ENCODE measurements at regions not wholly inside any gene's neighbourhood (a gene's known extent, or its start where the extent isn't known, plus 50 kb on each side); places are given as distances from the start of the nearest gene placed in this dataset.

DNA sequence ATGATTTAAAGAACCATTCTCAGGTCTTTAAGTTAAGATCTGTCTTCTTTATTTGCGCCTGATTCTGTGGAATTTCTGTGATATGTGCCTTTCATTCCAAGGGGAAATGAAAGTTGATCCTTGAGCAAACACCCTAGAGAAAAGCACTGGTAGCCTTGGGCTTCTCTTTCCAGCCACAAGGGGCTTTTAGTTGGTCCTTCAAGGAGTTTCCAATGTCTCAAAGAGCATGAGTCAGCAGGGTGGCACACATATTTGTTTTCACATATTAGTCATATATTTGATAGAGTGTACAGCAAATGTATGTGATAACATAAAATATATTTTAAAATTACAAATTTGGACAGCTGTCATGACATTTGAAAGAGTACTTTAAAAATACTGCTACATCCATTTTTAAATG, 339.5 kb downstream of the TXNL1 start:
- no peak overlapping the region for H3K4me3 ChIP-seq (ENCODE audit: low read length in 3 of 3)

GRCh38 chr18:56296381-56296780, 342.0 kb downstream of the TXNL1 start:
- H3K9ac ChIP-seq (ENCODE audit: low read depth in 1 of 3, low read length in 3 of 3): no peak overlapping the region
- no peaks in the 10 kb centered on the region for H3K9me3 ChIP-seq (ENCODE audit: control insufficient read depth in 3 of 3, low read length in 3 of 3)
- no peak overlapping the region for H3K27ac ChIP-seq (ENCODE audit: low read depth, low read length)
- no peaks in the 10 kb centered on the region for H3K27me3 ChIP-seq (ENCODE audit: control insufficient read depth in 3 of 3, insufficient read depth in 3 of 3, low read length in 3 of 3)
- no peaks in the 10 kb centered on the region for H3K36me3 ChIP-seq (ENCODE audit: control insufficient read depth in 3 of 3, insufficient read depth in 3 of 3, low read length in 3 of 3)
- no peaks in the 10 kb centered on the region for H3K4me1 ChIP-seq (ENCODE audit: control insufficient read depth in 3 of 3, insufficient read depth in 3 of 3, low read length in 3 of 3)
- H3K4me3 ChIP-seq (ENCODE audit: low read length in 3 of 3): no peak overlapping the region

More for the DNA sequence above, 339.5 kb downstream of the TXNL1 start:
- Histone ChIP-seq H3K9ac (ENCODE audit: low read depth in 1 of 3, low read length in 3 of 3) (no peak overlapping the region), H3K36me3 (ENCODE audit: control insufficient read depth in 3 of 3, insufficient read depth in 3 of 3, low read length in 3 of 3) (no peaks in the 10 kb centered on the region), H3K27ac (ENCODE audit: low read depth, low read length) (no peak overlapping the region), H3K9me3 (ENCODE audit: control insufficient read depth in 3 of 3, low read length in 3 of 3) (no peaks in the 10 kb centered on the region), H3K27me3 (ENCODE audit: control insufficient read depth in 3 of 3, insufficient read depth in 3 of 3, low read length in 3 of 3) (no peaks in the 10 kb centered on the region), H3K4me1 (ENCODE audit: control insufficient read depth in 3 of 3, insufficient read depth in 3 of 3, low read length in 3 of 3) (no peaks in the 10 kb centered on the region)

DNA sequence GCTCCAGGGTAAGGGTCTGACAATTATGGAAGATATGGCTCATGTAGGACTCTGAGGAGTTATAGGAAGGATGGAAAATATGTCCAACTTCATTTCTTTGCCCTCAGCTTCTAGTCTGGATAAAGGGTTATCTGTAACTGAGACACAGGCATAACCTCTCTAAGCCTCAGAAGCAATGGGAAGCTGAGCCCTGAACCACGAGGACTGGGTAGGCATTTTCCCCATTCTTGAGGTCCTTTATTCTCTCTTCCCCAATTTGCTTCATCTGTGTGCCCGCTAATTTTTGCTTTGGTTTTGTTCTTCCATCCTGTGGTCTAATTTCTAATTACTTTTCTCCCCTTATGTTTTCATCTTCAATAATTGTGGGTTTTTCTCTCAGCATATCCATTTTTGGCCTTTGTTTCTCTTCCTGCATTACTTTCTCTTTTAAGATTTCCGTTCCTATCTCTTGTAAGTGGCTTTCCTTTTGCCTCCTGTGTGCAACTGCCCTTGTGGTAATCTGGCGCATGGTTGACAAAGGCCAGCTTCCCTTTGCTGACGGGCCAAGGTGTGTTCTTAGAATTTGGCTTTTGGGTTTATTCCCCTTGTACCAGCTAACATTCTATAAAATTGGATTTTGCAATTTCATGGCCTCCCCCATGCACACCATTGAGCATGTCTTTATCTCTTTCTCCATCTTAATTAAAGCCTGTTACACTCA, 343.8 kb downstream of the TXNL1 start:
- H3K9me3 ChIP-seq (ENCODE audit: control insufficient read depth in 3 of 3, low read length in 3 of 3): no peaks in the 10 kb centered on the region
- H3K4me3 ChIP-seq (ENCODE audit: low read length in 3 of 3): no peak overlapping the region
- H3K27ac ChIP-seq (ENCODE audit: low read depth, low read length): no peak overlapping the region
- H3K9ac ChIP-seq (ENCODE audit: low read depth in 1 of 3, low read length in 3 of 3): no peak overlapping the region
- H3K27me3 ChIP-seq (ENCODE audit: control insufficient read depth in 3 of 3, insufficient read depth in 3 of 3, low read length in 3 of 3): no peaks in the 10 kb centered on the region
- H3K36me3 ChIP-seq (ENCODE audit: control insufficient read depth in 3 of 3, insufficient read depth in 3 of 3, low read length in 3 of 3): no peaks in the 10 kb centered on the region
- no peaks in the 10 kb centered on the region for H3K4me1 ChIP-seq (ENCODE audit: control insufficient read depth in 3 of 3, insufficient read depth in 3 of 3, low read length in 3 of 3)

DNA sequence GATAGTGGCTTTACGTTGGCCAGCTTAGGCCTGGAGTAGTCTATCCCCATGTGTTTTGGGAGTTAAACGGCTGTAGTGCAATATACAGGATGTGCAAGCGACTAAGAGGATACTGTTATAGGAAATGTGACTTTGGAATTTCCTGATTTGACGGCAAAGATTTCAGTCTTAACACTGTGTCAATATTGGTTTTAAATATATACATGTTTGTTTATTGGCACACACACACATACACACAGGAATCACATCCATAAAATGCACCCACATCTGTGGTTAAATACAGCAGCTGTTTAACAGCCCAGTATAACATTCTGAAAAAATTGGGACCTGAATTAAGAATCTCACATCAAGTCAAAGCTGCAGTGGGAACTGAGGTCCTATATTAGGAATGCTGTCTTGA, 347.1 kb downstream of the TXNL1 start:
- Histone ChIP-seq H3K27me3 (ENCODE audit: control insufficient read depth in 3 of 3, insufficient read depth in 3 of 3, low read length in 3 of 3) (no peaks in the 10 kb centered on the region), H3K9me3 (ENCODE audit: control insufficient read depth in 3 of 3, low read length in 3 of 3) (no peaks in the 10 kb centered on the region), H3K36me3 (ENCODE audit: control insufficient read depth in 3 of 3, insufficient read depth in 3 of 3, low read length in 3 of 3) (no peaks in the 10 kb centered on the region), H3K27ac (ENCODE audit: low read depth, low read length) (no peak overlapping the region), H3K4me1 (ENCODE audit: control insufficient read depth in 3 of 3, insufficient read depth in 3 of 3, low read length in 3 of 3) (no peaks in the 10 kb centered on the region), H3K4me3 (ENCODE audit: low read length in 3 of 3) (no peak overlapping the region), H3K9ac (ENCODE audit: low read depth in 1 of 3, low read length in 3 of 3) (no peak overlapping the region)

- Histone ChIP-seq H3K9me3 (ENCODE audit: control insufficient read depth in 3 of 3, low read length in 3 of 3) (no peaks in the 10 kb centered on the region), H3K27ac (ENCODE audit: low read depth, low read length) (no peak overlapping the region), H3K27me3 (ENCODE audit: control insufficient read depth in 3 of 3, insufficient read depth in 3 of 3, low read length in 3 of 3) (no peaks in the 10 kb centered on the region), H3K9ac (ENCODE audit: low read depth in 1 of 3, low read length in 3 of 3) (no peak overlapping the region), H3K4me1 (ENCODE audit: control insufficient read depth in 3 of 3, insufficient read depth in 3 of 3, low read length in 3 of 3) (no peaks in the 10 kb centered on the region), H3K36me3 (ENCODE audit: control insufficient read depth in 3 of 3, insufficient read depth in 3 of 3, low read length in 3 of 3) (no peaks in the 10 kb centered on the region), H3K4me3 (ENCODE audit: low read length in 3 of 3) (no peak overlapping the region)
These were observed 349.0 kb downstream of the TXNL1 start for GRCh38 chr18:56289381-56289780.

- Histone ChIP-seq H3K36me3 (ENCODE audit: control insufficient read depth in 3 of 3, insufficient read depth in 3 of 3, low read length in 3 of 3) (no peaks in the 10 kb centered on the region), H3K4me1 (ENCODE audit: control insufficient read depth in 3 of 3, insufficient read depth in 3 of 3, low read length in 3 of 3) (no peaks in the 10 kb centered on the region), H3K4me3 (ENCODE audit: low read length in 3 of 3) (no peak overlapping the region), H3K9me3 (ENCODE audit: control insufficient read depth in 3 of 3, low read length in 3 of 3) (no peaks in the 10 kb centered on the region), H3K27me3 (ENCODE audit: control insufficient read depth in 3 of 3, insufficient read depth in 3 of 3, low read length in 3 of 3) (no peaks in the 10 kb centered on the region), H3K27ac (ENCODE audit: low read depth, low read length) (no peak overlapping the region), H3K9ac (ENCODE audit: low read depth in 1 of 3, low read length in 3 of 3) (no peak overlapping the region)
These were observed 351.5 kb downstream of the TXNL1 start for GRCh38 chr18:56286775-56287325.

- Histone ChIP-seq H3K4me1 (ENCODE audit: control insufficient read depth in 3 of 3, insufficient read depth in 3 of 3, low read length in 3 of 3) (no peaks in the 10 kb centered on the region), H3K36me3 (ENCODE audit: control insufficient read depth in 3 of 3, insufficient read depth in 3 of 3, low read length in 3 of 3) (no peaks in the 10 kb centered on the region), H3K27me3 (ENCODE audit: control insufficient read depth in 3 of 3, insufficient read depth in 3 of 3, low read length in 3 of 3) (no peaks in the 10 kb centered on the region), H3K9ac (ENCODE audit: low read depth in 1 of 3, low read length in 3 of 3) (no peak overlapping the region), H3K4me3 (ENCODE audit: low read length in 3 of 3) (no peak overlapping the region), H3K9me3 (ENCODE audit: control insufficient read depth in 3 of 3, low read length in 3 of 3) (no peaks in the 10 kb centered on the region), H3K27ac (ENCODE audit: low read depth, low read length) (no peak overlapping the region)
These were observed 352.9 kb downstream of the TXNL1 start for GRCh38 chr18:56285387-56286065.

- H3K27ac ChIP-seq (ENCODE audit: low read depth, low read length): no peak overlapping the region
- no peak overlapping the region for H3K9ac ChIP-seq (ENCODE audit: low read depth in 1 of 3, low read length in 3 of 3)
- H3K4me1 ChIP-seq (ENCODE audit: control insufficient read depth in 3 of 3, insufficient read depth in 3 of 3, low read length in 3 of 3): no peaks in the 10 kb centered on the region
- no peak overlapping the region for H3K4me3 ChIP-seq (ENCODE audit: low read length in 3 of 3)
- H3K27me3 ChIP-seq (ENCODE audit: control insufficient read depth in 3 of 3, insufficient read depth in 3 of 3, low read length in 3 of 3): no peaks in the 10 kb centered on the region
- no peaks in the 10 kb centered on the region for H3K36me3 ChIP-seq (ENCODE audit: control insufficient read depth in 3 of 3, insufficient read depth in 3 of 3, low read length in 3 of 3)
- no peaks in the 10 kb centered on the region for H3K9me3 ChIP-seq (ENCODE audit: control insufficient read depth in 3 of 3, low read length in 3 of 3)
These were observed 354.1 kb downstream of the TXNL1 start for GRCh38 chr18:56284319-56284718.

DNA sequence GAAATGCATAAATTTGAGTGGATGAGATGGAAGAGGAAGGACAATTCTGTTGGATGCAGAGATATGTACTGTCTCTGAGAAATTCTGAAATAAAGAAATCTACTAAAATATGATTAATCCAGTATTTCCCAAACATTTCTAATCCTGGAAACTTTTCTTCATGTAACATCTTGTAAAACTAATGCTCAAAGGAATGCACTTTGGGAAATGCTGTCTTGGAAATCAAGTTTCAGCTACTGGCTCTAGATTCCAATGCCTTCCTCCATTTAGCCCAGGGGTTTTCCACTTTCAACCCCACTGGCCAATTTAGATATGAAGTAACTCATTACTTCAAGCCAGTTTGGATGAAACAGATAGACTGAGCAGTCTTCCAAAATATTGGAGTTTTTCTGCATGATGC, 355.1 kb downstream of the TXNL1 start:
- H3K4me3 ChIP-seq (ENCODE audit: low read length in 3 of 3): no peak overlapping the region
- H3K4me1 ChIP-seq (ENCODE audit: control insufficient read depth in 3 of 3, insufficient read depth in 3 of 3, low read length in 3 of 3): no peaks in the 10 kb centered on the region
- no peak overlapping the region for H3K9ac ChIP-seq (ENCODE audit: low read depth in 1 of 3, low read length in 3 of 3)
- no peaks in the 10 kb centered on the region for H3K27me3 ChIP-seq (ENCODE audit: control insufficient read depth in 3 of 3, insufficient read depth in 3 of 3, low read length in 3 of 3)
- H3K27ac ChIP-seq (ENCODE audit: low read depth, low read length): no peak overlapping the region
- H3K36me3 ChIP-seq (ENCODE audit: control insufficient read depth in 3 of 3, insufficient read depth in 3 of 3, low read length in 3 of 3): no peaks in the 10 kb centered on the region
- H3K9me3 ChIP-seq (ENCODE audit: control insufficient read depth in 3 of 3, low read length in 3 of 3): no peaks in the 10 kb centered on the region
